Body of pancreas (tissue), 4 donors: ENCODE measurements at regions not wholly inside any gene's neighbourhood (a gene's known extent, or its start where the extent isn't known, plus 50 kb on each side); places are given as distances from the start of the nearest gene placed in this dataset.

Source experiments
- CTCF ChIP-seq, 7 experiments: fragments of 450-650 bp in 4 of 7; fragments of 200-600 bp in 3 of 7; sonication (generic) in 3 of 7; IDR thresholded peaks; one replicate each; pipeline ENCODE4 v1.5.1; 2016 to 2019; ENCODE audit warnings: antibody characterized with exemption in 7 of 7
- POLR2A ChIP-seq, 3 donors: fragments of 450-650 bp; IDR thresholded peaks; one replicate each; pipeline ENCODE4 v1.6.1; 2016; ENCODE audit warnings: antibody characterized with exemption in 3 of 3, mild to moderate bottlenecking in 2 of 3

DNA sequence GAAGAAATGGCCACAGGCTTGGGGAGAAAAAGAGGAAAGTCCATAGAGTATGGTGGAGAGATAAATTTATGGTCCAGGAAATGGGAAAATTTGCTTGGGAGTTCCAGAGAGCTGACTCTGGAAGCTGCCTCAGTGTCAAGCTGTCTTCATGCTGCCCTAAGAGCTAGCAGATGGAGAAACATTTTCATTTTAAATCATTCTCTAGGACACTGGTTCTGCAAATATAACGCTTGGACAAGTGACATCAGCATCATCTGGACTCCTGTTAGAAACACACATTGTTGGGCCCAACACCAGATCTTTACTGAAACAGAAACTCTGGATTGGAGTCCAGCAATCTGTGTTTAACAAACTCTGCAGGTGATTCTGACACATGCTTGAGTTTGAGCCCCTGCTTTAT, 592.0 kb upstream of the KLF12 start:
- TF ChIP-seq CTCF (IDR thresholded peaks at IDR 0.05), result no peak
- no peak for TF ChIP-seq POLR2A (IDR thresholded peaks at IDR 0.05)
